ENCODE measurements at regions not wholly inside any gene's neighbourhood (a gene's known extent, or its start where the extent isn't known, plus 50 kb on each side); places are given as distances from the start of the nearest gene placed in this dataset.

GRCh38 chr5:158641016-158641415 lies 458.7 kb downstream of the EBF1 start:
- Histone ChIP-seq H3K79me2 (ENCODE audit: low read depth) (no peaks in the 10 kb centered on the region), H3K4me2 (no peak overlapping the region), H3K4me3 (no peak overlapping the region), H2AFZ (no peak overlapping the region), H3F3A (ENCODE audit: insufficient read depth, low read depth) (no peaks in the 10 kb centered on the region), H3K36me3 (ENCODE audit: low read depth) (no peaks in the 10 kb centered on the region), H3K27ac (no peak overlapping the region), H3K27me3 (ENCODE audit: insufficient read depth, low read depth) (peaks cover 5% of the 10 kb centered on the region; the same call in 1 of the 2 replicates), H3K9me2 (ENCODE audit: insufficient read depth) (no peaks in the 10 kb centered on the region), H3K4me1 (replicated peaks; ENCODE audit: insufficient read depth) (no peaks in the 10 kb centered on the region), H3K9me3 (ENCODE audit: insufficient read depth, low read depth) (no peaks in the 10 kb centered on the region), H4K20me1 (ENCODE audit: insufficient read depth) (no peaks in the 10 kb centered on the region)
- TF ChIP-seq CTCF (conservative IDR thresholded peaks at IDR 0.05): no peak
- no peak for TF ChIP-seq EZH2 (IDR thresholded peaks at IDR 0.05; ENCODE audit: low read depth)
- BruUV-seq (replicated peaks): no TSS peak
- CTCF ChIA-PET: no interaction called here
- intact Hi-C loops (cut with micrococcal nuclease; ENCODE audit: unreplicated experiment): no loop called here
- DNase-seq: no peak
- POLR2A ChIA-PET (ENCODE audit: unreplicated experiment): no interaction called here

GRCh38 chr5:158640593-158640980 lies 459.1 kb downstream of the EBF1 start:
- intact Hi-C loops (cut with micrococcal nuclease; ENCODE audit: unreplicated experiment): no loop called here
- no peak overlapping the region for H2AFZ ChIP-seq
- H3K4me3 ChIP-seq: no peak overlapping the region
- DNase-seq: no peak
- H3K9me2 ChIP-seq (ENCODE audit: insufficient read depth): no peaks in the 10 kb centered on the region
- BruUV-seq (replicated peaks): no TSS peak
- no peak for TF ChIP-seq CTCF (conservative IDR thresholded peaks at IDR 0.05)
- TF ChIP-seq EZH2 (IDR thresholded peaks at IDR 0.05; ENCODE audit: low read depth): no peak
- no peak overlapping the region for H3K27ac ChIP-seq
- H3K79me2 ChIP-seq (ENCODE audit: low read depth): no peaks in the 10 kb centered on the region
- H3F3A ChIP-seq (ENCODE audit: insufficient read depth, low read depth): no peaks in the 10 kb centered on the region
- no peaks in the 10 kb centered on the region for H3K9me3 ChIP-seq (ENCODE audit: insufficient read depth, low read depth)
- CTCF ChIA-PET: no interaction called here
- POLR2A ChIA-PET (ENCODE audit: unreplicated experiment): no interaction called here
- H3K27me3 ChIP-seq (ENCODE audit: insufficient read depth, low read depth): peaks cover 5% of the 10 kb centered on the region; the same call in 1 of the 2 replicates
- H3K36me3 ChIP-seq (ENCODE audit: low read depth): no peaks in the 10 kb centered on the region
- no peak overlapping the region for H3K4me2 ChIP-seq
- H3K4me1 ChIP-seq (replicated peaks; ENCODE audit: insufficient read depth): no peaks in the 10 kb centered on the region
- H4K20me1 ChIP-seq (ENCODE audit: insufficient read depth): no peaks in the 10 kb centered on the region

GRCh38 chr5:158639881-158640592 lies 459.7 kb downstream of the EBF1 start:
- Histone ChIP-seq H3K36me3 (ENCODE audit: low read depth) (no peaks in the 10 kb centered on the region), H3K9me2 (ENCODE audit: insufficient read depth) (no peaks in the 10 kb centered on the region), H3F3A (ENCODE audit: insufficient read depth, low read depth) (no peaks in the 10 kb centered on the region), H3K27me3 (ENCODE audit: insufficient read depth, low read depth) (peaks cover 5% of the 10 kb centered on the region; the same call in 1 of the 2 replicates), H3K4me1 (replicated peaks; ENCODE audit: insufficient read depth) (no peaks in the 10 kb centered on the region), H3K27ac (no peak overlapping the region), H2AFZ (no peak overlapping the region), H3K4me3 (no peak overlapping the region), H3K9me3 (ENCODE audit: insufficient read depth, low read depth) (no peaks in the 10 kb centered on the region), H3K4me2 (no peak overlapping the region), H4K20me1 (ENCODE audit: insufficient read depth) (no peaks in the 10 kb centered on the region), H3K79me2 (ENCODE audit: low read depth) (no peaks in the 10 kb centered on the region)
- DNase-seq: no peak
- CTCF ChIA-PET: no interaction called here
- intact Hi-C loops (cut with micrococcal nuclease; ENCODE audit: unreplicated experiment): no loop called here
- POLR2A ChIA-PET (ENCODE audit: unreplicated experiment): no interaction called here
- no TSS peak for BruUV-seq (replicated peaks)
- no peak for TF ChIP-seq EZH2 (IDR thresholded peaks at IDR 0.05; ENCODE audit: low read depth)
- TF ChIP-seq CTCF (conservative IDR thresholded peaks at IDR 0.05): no peak
